SK-N-SH (cell line): ENCODE measurements at regions not wholly inside any gene's neighbourhood (a gene's known extent, or its start where the extent isn't known, plus 50 kb on each side); places are given as distances from the start of the nearest gene placed in this dataset.

Source experiments
- CTCF ChIA-PET: fragments of 300-600, 350-600 bp; formaldehyde crosslinking; extraction: SDS; loops from one replicate; lab custom pipeline; 2021; lab: Yijun Ruan, JAX
- POLR2A ChIA-PET: fragments of 350-600 bp; sonication (Branson Sonifier 250); formaldehyde crosslinking; extraction: SDS; loops from one replicate; lab custom pipeline; 2020; ENCODE audit warnings: antibody characterized with exemption, inconsistent platforms; lab: Yijun Ruan, JAX
- DNase-seq: peaks from one replicate; pipeline ENCODE4 v3.0.0; 2012
- H2AFZ ChIP-seq: fragments of 200-600 bp; sonication (generic); 2 replicates; pipeline ENCODE4 v1.8.1; 2016; ENCODE audit warnings: antibody characterized with exemption, mild to moderate bottlenecking, low read depth
- H3F3A ChIP-seq: fragments of 200-600 bp; sonication (generic); replicated peaks from 2 replicates; pipeline ENCODE3; 2016; ENCODE audit warnings: antibody characterized with exemption, mild to moderate bottlenecking; ENCODE audit not compliant: insufficient read depth
- H3K27ac ChIP-seq, 2 experiments: fragments of 200-500 bp in 1 of 2; fragments of 200-600 bp in 1 of 2; sonication (Bioruptor generic) in 1 of 2; sonication (generic), shearing (Covaris generic) in 1 of 2; 2 replicates each; pipeline versions ENCODE4 v1.5.1 to v1.6.1; 2014 to 2016; ENCODE audit warnings: low read depth in 2 of 2, inconsistent platforms in 1 of 2, low read length in 1 of 2, mild to moderate bottlenecking in 1 of 2, mixed read lengths in 1 of 2
- H3K27me3 ChIP-seq: fragments of 200-600 bp; sonication (generic), shearing (Covaris generic); 2 replicates; pipeline ENCODE4 v1.6.1; 2016; ENCODE audit warnings: mixed run types; ENCODE audit not compliant: insufficient read depth
- H3K36me3 ChIP-seq, 2 experiments: fragments of 200-500 bp in 1 of 2; fragments of 200-600 bp in 1 of 2; sonication (Bioruptor generic) in 1 of 2; sonication (generic) in 1 of 2; replicated peaks in 1 of 2; 2 replicates each; pipeline versions ENCODE3 to v1.5.1; 2014 to 2016; ENCODE audit warnings: low read length in 1 of 2, mild to moderate bottlenecking in 1 of 2; ENCODE audit not compliant: insufficient read depth in 2 of 2, control insufficient read depth in 1 of 2
- H3K4me1 ChIP-seq, 2 experiments: fragments of 200-500 bp in 1 of 2; fragments of 200-600 bp in 1 of 2; sonication (Bioruptor generic) in 1 of 2; sonication (generic), shearing (Covaris generic) in 1 of 2; 2 replicates each; pipeline versions ENCODE4 v1.5.1 to v1.6.1; 2014 to 2016; ENCODE audit warnings: low read depth in 1 of 2, low read length in 1 of 2, mixed run types in 1 of 2; ENCODE audit not compliant: insufficient read depth in 2 of 2, control insufficient read depth in 1 of 2
- H3K4me2 ChIP-seq: fragments of 200-600 bp; sonication (generic), shearing (Covaris generic); 2 replicates; pipeline ENCODE4 v1.6.1; 2017; ENCODE audit warnings: mixed run types
- H3K4me3 ChIP-seq, 2 experiments: fragments of 200-500 bp in 1 of 2; fragments of 200-600 bp in 1 of 2; sonication (Bioruptor generic) in 1 of 2; sonication (generic), shearing (Covaris generic) in 1 of 2; 2 replicates each; pipeline versions ENCODE4 v1.5.1 to v1.8.1; 2014 to 2016; ENCODE audit warnings: low read depth in 2 of 2, inconsistent platforms in 1 of 2, low read length in 1 of 2, mild to moderate bottlenecking in 1 of 2, mixed read lengths in 1 of 2, moderate library complexity in 1 of 2
- H3K79me2 ChIP-seq: fragments of 200-600 bp; sonication (generic); 2 replicates; pipeline ENCODE4 v1.8.1; 2017; ENCODE audit warnings: mild to moderate bottlenecking; ENCODE audit not compliant: insufficient read depth
- H3K9ac ChIP-seq: fragments of 200-600 bp; sonication (generic); 2 replicates; pipeline ENCODE4 v1.6.1; 2017; ENCODE audit warnings: mixed run types
- H3K9me2 ChIP-seq: fragments of 200-600 bp; sonication (generic); 2 replicates; pipeline ENCODE4 v1.6.1; 2017; ENCODE audit warnings: mixed run types
- H3K9me3 ChIP-seq: fragments of 200-600 bp; sonication (generic); 2 replicates; pipeline ENCODE4 v1.6.1; 2017; ENCODE audit warnings: mixed run types, mild to moderate bottlenecking, moderate library complexity
- H4K20me1 ChIP-seq: fragments of 200-600 bp; sonication (generic); 2 replicates; pipeline ENCODE4 v1.6.1; 2017; ENCODE audit warnings: mild to moderate bottlenecking, mixed run types; ENCODE audit not compliant: insufficient read depth
- CHD2 ChIP-seq: fragments of 150-350 bp; IDR thresholded peaks from 2 replicates; pipeline ENCODE4 v1.6.1; 2018; ENCODE audit warnings: low read length; ENCODE audit not compliant: partially characterized antibody
- EZH2phosphoT487 ChIP-seq: fragments of 200-600 bp; sonication (generic); IDR thresholded peaks from 2 replicates; pipeline ENCODE4 v1.6.1; 2017; ENCODE audit warnings: low read depth, mixed run types, mild to moderate bottlenecking, antibody characterized with exemption, moderate library complexity, borderline replicate concordance
- FOXJ3 ChIP-seq: sonication (generic); formaldehyde crosslinking; IDR thresholded peaks from 2 replicates; pipeline ENCODE4 v1.5.1; 2020; ENCODE audit warnings: mild to moderate bottlenecking, missing genetic modification reagents
- GATA2 ChIP-seq: sonication (generic); formaldehyde crosslinking; IDR thresholded peaks from 2 replicates; pipeline ENCODE4 v1.5.0; 2020; ENCODE audit warnings: mild to moderate bottlenecking, missing genetic modification reagents
- MEF2A ChIP-seq: IDR thresholded peaks from 2 replicates; pipeline ENCODE4 v1.4.0; 2012; ENCODE audit warnings: low read depth, borderline replicate concordance
- MXI1 ChIP-seq: IDR thresholded peaks from 2 replicates; pipeline ENCODE4 v1.6.1; 2012; ENCODE audit warnings: mild to moderate bottlenecking, low read depth, low read length, improper control_type of control experiment
- NFIC ChIP-seq: IDR thresholded peaks from 2 replicates; pipeline ENCODE4 v1.4.0; 2012; ENCODE audit warnings: borderline replicate concordance
- RFX5 ChIP-seq: IDR thresholded peaks from 2 replicates; pipeline ENCODE4 v1.6.1; 2012; ENCODE audit warnings: mild to moderate bottlenecking, improper control_type of control experiment, low read length
- RXRA ChIP-seq: IDR thresholded peaks from 2 replicates; pipeline ENCODE4 v1.4.0; 2012; ENCODE audit warnings: low read depth, mild to moderate bottlenecking, borderline replicate concordance
- SMC3 ChIP-seq: IDR thresholded peaks from 2 replicates; pipeline ENCODE4 v1.6.1; 2012; ENCODE audit warnings: low read depth, low read length, improper control_type of control experiment
- TAF1 ChIP-seq: IDR thresholded peaks from 2 replicates; pipeline ENCODE4 v1.6.1; 2012; ENCODE audit warnings: low read depth, mild to moderate bottlenecking, low read length, moderate library complexity, borderline replicate concordance
- TEAD4 ChIP-seq: IDR thresholded peaks from 2 replicates; pipeline ENCODE4 v1.4.0; 2012; ENCODE audit warnings: mild to moderate bottlenecking, borderline replicate concordance; ENCODE audit not compliant: insufficient read depth
- YY1 ChIP-seq: IDR thresholded peaks from 2 replicates; pipeline ENCODE4 v1.4.0; 2012; ENCODE audit warnings: low read depth, mild to moderate bottlenecking
- WGBS: methylation state at CpG from one replicate; pipeline ENCODE4 v1.1.6; 2017; ENCODE audit warnings: low lambda C conversion rate; 5-methylcytosine and 5-hydroxymethylcytosine counted together
- TF ChIP-seq, protein P1 (sequence below): IDR thresholded peaks from 2 replicates; pipeline ENCODE4 v1.4.0; 2012; ENCODE audit warnings: low read depth, borderline replicate concordance
- TF ChIP-seq, protein P2 (sequence below): fragments of 150-350 bp; IDR thresholded peaks from 2 replicates; pipeline ENCODE4 v1.6.1; 2016; ENCODE audit warnings: mild to moderate bottlenecking, low read depth, low read length
- TF ChIP-seq, protein P3 (sequence below): IDR thresholded peaks from 2 replicates; pipeline ENCODE4 v1.4.0; 2012; ENCODE audit warnings: low read depth, borderline replicate concordance
- TF ChIP-seq, protein P4 (sequence below): IDR thresholded peaks from 2 replicates; pipeline ENCODE4 v1.4.0; 2012; ENCODE audit warnings: low read depth

GRCh38 chr2:18439716-18440115 lies 120.7 kb downstream of the RDH14 start (continued):
- TF ChIP-seq, protein P1, sequence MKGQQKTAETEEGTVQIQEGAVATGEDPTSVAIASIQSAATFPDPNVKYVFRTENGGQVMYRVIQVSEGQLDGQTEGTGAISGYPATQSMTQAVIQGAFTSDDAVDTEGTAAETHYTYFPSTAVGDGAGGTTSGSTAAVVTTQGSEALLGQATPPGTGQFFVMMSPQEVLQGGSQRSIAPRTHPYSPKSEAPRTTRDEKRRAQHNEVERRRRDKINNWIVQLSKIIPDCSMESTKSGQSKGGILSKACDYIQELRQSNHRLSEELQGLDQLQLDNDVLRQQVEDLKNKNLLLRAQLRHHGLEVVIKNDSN: no peak
- TF ChIP-seq, protein P2, sequence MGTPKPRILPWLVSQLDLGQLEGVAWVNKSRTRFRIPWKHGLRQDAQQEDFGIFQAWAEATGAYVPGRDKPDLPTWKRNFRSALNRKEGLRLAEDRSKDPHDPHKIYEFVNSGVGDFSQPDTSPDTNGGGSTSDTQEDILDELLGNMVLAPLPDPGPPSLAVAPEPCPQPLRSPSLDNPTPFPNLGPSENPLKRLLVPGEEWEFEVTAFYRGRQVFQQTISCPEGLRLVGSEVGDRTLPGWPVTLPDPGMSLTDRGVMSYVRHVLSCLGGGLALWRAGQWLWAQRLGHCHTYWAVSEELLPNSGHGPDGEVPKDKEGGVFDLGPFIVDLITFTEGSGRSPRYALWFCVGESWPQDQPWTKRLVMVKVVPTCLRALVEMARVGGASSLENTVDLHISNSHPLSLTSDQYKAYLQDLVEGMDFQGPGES: no peak
- TF ChIP-seq TEAD4: no peak
- TF ChIP-seq TAF1: no peak
- TF ChIP-seq, protein P3, sequence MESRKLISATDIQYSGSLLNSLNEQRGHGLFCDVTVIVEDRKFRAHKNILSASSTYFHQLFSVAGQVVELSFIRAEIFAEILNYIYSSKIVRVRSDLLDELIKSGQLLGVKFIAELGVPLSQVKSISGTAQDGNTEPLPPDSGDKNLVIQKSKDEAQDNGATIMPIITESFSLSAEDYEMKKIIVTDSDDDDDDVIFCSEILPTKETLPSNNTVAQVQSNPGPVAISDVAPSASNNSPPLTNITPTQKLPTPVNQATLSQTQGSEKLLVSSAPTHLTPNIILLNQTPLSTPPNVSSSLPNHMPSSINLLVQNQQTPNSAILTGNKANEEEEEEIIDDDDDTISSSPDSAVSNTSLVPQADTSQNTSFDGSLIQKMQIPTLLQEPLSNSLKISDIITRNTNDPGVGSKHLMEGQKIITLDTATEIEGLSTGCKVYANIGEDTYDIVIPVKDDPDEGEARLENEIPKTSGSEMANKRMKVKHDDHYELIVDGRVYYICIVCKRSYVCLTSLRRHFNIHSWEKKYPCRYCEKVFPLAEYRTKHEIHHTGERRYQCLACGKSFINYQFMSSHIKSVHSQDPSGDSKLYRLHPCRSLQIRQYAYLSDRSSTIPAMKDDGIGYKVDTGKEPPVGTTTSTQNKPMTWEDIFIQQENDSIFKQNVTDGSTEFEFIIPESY: no peak
- TF ChIP-seq NFIC: no peak
- no peak for TF ChIP-seq RFX5
- TF ChIP-seq RXRA: no peak
- TF ChIP-seq MEF2A: no peak
- TF ChIP-seq, all 33 proteins: peak for 0

- ChIA-PET POLR2A (no interaction called here), CTCF (interaction anchor here (0.9 to 1.0 kb wide), 3 partner anchors 45 to 82 kb away, joined by 3 read pairs; no protein-coding TSS in a partner anchor)
- Histone ChIP-seq H3F3A (peaks cover 13% of the 10 kb centered on the region), H3K9me2 (no peaks in the 10 kb centered on the region), H3K9ac (no peak overlapping the region), H3K9me3 (no peaks in the 10 kb centered on the region), H3K79me2 (no peaks in the 10 kb centered on the region), H3K4me3 (no peak overlapping the region), H3K36me3 (no peaks in the 10 kb centered on the region), H2AFZ (no peak overlapping the region), H3K4me2 (no peak overlapping the region), H3K27ac (no peak overlapping the region), H4K20me1 (no peaks in the 10 kb centered on the region), H3K4me1 (peaks cover 7 to 38% of the 10 kb centered on the region in 2 experiments; a peak in 3 of 4 replicates), H3K27me3 (no peaks in the 10 kb centered on the region)
- 78% methylated on average over 2 of the region's 2 CpGs for WGBS
- no peak for DNase-seq
- TF ChIP-seq RFX5 (no peak), RXRA (no peak)
These were observed 122.5 kb downstream of the RDH14 start for GRCh38 chr2:18437909-18438308.

DNA sequence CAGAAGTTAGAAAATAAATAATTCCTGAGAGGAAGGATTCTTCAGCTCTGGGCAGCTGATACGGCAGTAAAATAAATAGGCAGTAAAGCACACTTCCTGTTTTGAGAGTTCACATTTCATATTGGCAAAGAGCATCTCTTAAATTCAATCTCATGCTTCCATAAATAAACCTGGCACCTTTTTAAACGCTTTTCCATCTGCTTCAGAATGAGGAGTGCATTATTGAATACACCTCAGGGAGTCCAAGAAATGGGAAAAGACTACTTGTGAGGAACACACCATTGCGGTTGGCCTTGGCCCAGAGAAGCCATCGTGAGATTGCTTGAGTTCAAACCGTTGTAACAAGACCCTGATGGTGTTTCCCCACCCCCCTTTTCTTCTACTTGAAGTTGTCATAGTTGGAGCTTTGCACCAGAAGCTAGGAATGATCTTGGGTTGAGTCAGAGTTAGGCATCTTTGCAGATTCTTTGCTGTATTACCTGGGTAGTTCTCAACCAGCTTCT lies 123.9 kb downstream of the RDH14 start:
- Histone ChIP-seq H3K36me3 (no peaks in the 10 kb centered on the region), H3K9ac (no peak overlapping the region), H3K79me2 (no peaks in the 10 kb centered on the region), H3K4me2 (no peak overlapping the region), H4K20me1 (no peaks in the 10 kb centered on the region), H3K27me3 (no peaks in the 10 kb centered on the region), H3K4me3 (no peak overlapping the region), H3K9me3 (no peaks in the 10 kb centered on the region), H3K4me1 (peaks cover 7 to 38% of the 10 kb centered on the region in 2 experiments; a peak in 3 of 4 replicates), H2AFZ (peak overlapping the region; percentile 21), H3F3A (peaks cover 13% of the 10 kb centered on the region), H3K9me2 (no peaks in the 10 kb centered on the region), H3K27ac (no peak overlapping the region)
- DNase-seq: no peak
- ChIA-PET CTCF (interaction anchor here (1.0 to 2.8 kb wide), 11 partner anchors 10 to 1426 kb away, joined by 3 to 16 read pairs (median 4); no protein-coding TSS in a partner anchor), POLR2A (no interaction called here)
- WGBS: 42% methylated on average over 5 of the region's 5 CpGs
- TF ChIP-seq CHD2 (no peak), MXI1 (no peak), GATA2 (CRISPR knock-in tag) (no peak), EZH2phosphoT487 (no peak), YY1 (no peak), NFIC (peak; percentile 32; the same call in 1 of the 2 replicates), SMC3 (no peak), RXRA (no peak), TEAD4 (no peak), FOXJ3 (CRISPR knock-in tag) (no peak)
- TF ChIP-seq, protein P4, sequence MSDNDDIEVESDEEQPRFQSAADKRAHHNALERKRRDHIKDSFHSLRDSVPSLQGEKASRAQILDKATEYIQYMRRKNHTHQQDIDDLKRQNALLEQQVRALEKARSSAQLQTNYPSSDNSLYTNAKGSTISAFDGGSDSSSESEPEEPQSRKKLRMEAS: no peak
- TF ChIP-seq, protein P1: no peak
- TF ChIP-seq, protein P3: no peak
